Hematopoietic multipotent progenitor cell treated with erythropoietin and hydrocortisone succinate and interleukin-3 and kit ligand, for 17 days (in vitro differentiated cells): ENCODE measurements at regions not wholly inside any gene's neighbourhood (a gene's known extent, or its start where the extent isn't known, plus 50 kb on each side); places are given as distances from the start of the nearest gene placed in this dataset.
"Not testable (repeated sequence)": the region's sequence is repeated elsewhere in the genome, so short reads cannot be mapped to it uniquely, and the experiment has no call there.

Experiments used
- DNase-seq: peaks from one replicate; pipeline ENCODE4 v3.0.0-alpha.2; 2015; ENCODE audit warnings: low spot score

GRCh38 chr16:8453359-8453758, 137.0 kb downstream of the TMEM114 start:
- no peak for DNase-seq

- no peak for DNase-seq
Measured at GRCh38 chr16:8452941-8453340, 137.4 kb downstream of the TMEM114 start.

- no peak for DNase-seq
Measured at GRCh38 chr16:8436931-8437330, 153.4 kb downstream of the TMEM114 start.

- no peak for DNase-seq
Measured at GRCh38 chr16:8431783-8432182, 158.5 kb downstream of the TMEM114 start.

GRCh38 chr16:8430401-8430800, 159.9 kb downstream of the TMEM114 start:
- no peak for DNase-seq

- no peak for DNase-seq
Measured at GRCh38 chr16:8426569-8426968, 163.7 kb downstream of the TMEM114 start.

GRCh38 chr16:8417145-8417544, 173.2 kb downstream of the TMEM114 start:
- DNase-seq, result no peak

GRCh38 chr16:8408855-8409567, 181.3 kb downstream of the TMEM114 start:
- DNase-seq, result no peak

- DNase-seq, result no peak
Measured at GRCh38 chr16:8407351-8407750, 183.0 kb downstream of the TMEM114 start.

- no peak for DNase-seq
Measured at GRCh38 chr16:8403978-8404749, 186.1 kb downstream of the TMEM114 start.

- no peak for DNase-seq
Measured at GRCh38 chr16:8402981-8403843, 187.1 kb downstream of the TMEM114 start.

- DNase-seq, result not testable (repeated sequence)
Measured at GRCh38 chr16:8400683-8401082, 189.6 kb downstream of the TMEM114 start.

- DNase-seq, result no peak
Measured at GRCh38 chr16:8398548-8398947, 191.8 kb downstream of the TMEM114 start.

- DNase-seq, result no peak
Measured at GRCh38 chr16:8397223-8397622, 193.1 kb downstream of the TMEM114 start.

GRCh38 chr16:8396463-8396862, 193.8 kb downstream of the TMEM114 start:
- DNase-seq, result no peak

- no peak for DNase-seq
Measured at GRCh38 chr16:8391257-8391656, 199.1 kb downstream of the TMEM114 start.

GRCh38 chr16:8388684-8389083, 201.6 kb downstream of the TMEM114 start:
- DNase-seq, result no peak

GRCh38 chr16:8381814-8382213, 208.5 kb downstream of the TMEM114 start:
- DNase-seq, result no peak

- no peak for DNase-seq
Measured at GRCh38 chr16:8380311-8380710, 210.0 kb downstream of the TMEM114 start.

- DNase-seq, result no peak
Measured at GRCh38 chr16:8377864-8378263, 212.4 kb downstream of the TMEM114 start.

- no peak for DNase-seq
Measured at GRCh38 chr16:8376858-8377257, 213.5 kb downstream of the TMEM114 start.

GRCh38 chr16:8376430-8376829, 213.9 kb downstream of the TMEM114 start:
- DNase-seq, result no peak

GRCh38 chr16:8375232-8375587, 215.1 kb downstream of the TMEM114 start:
- no peak for DNase-seq
